GM12874 (cell line): ENCODE measurements at regions not wholly inside any gene's neighbourhood (a gene's known extent, or its start where the extent isn't known, plus 50 kb on each side); places are given as distances from the start of the nearest gene placed in this dataset.

ENCODE experiments used
- TF ChIP-seq, protein P1 (sequence below): IDR thresholded peaks from 2 replicates; pipeline ENCODE4 v1.5.1; 2011; ENCODE audit warnings: low read depth, mild to moderate bottlenecking, control low read depth, low read length, moderate library complexity; ENCODE audit not compliant: insufficient read depth

DNA sequence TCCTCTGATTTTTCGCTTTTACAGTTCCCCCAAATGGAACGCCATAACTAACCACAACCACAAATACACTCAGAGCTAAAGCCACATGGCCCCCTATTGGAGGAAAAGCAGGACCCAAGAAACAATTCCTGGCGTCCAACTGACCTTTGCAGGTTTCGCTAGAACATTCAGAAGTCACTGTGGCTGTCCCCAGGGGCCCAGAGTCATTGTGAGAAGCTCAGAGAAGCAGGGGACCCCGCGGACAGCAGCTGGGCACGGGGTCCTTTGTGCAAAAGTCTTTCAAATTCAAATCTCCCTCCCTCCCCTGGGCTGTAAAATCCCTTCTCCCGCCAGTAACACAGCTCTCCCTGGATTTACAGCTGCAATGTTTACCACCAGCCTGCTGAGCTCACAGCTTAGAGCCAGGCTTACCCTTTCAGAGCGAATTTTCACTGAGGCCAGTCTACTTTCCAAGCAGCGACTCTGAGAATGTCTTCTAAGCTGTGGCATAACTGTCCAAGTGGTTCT lies 214.8 kb downstream of the CRLF2 start:
- TF ChIP-seq, protein P1, sequence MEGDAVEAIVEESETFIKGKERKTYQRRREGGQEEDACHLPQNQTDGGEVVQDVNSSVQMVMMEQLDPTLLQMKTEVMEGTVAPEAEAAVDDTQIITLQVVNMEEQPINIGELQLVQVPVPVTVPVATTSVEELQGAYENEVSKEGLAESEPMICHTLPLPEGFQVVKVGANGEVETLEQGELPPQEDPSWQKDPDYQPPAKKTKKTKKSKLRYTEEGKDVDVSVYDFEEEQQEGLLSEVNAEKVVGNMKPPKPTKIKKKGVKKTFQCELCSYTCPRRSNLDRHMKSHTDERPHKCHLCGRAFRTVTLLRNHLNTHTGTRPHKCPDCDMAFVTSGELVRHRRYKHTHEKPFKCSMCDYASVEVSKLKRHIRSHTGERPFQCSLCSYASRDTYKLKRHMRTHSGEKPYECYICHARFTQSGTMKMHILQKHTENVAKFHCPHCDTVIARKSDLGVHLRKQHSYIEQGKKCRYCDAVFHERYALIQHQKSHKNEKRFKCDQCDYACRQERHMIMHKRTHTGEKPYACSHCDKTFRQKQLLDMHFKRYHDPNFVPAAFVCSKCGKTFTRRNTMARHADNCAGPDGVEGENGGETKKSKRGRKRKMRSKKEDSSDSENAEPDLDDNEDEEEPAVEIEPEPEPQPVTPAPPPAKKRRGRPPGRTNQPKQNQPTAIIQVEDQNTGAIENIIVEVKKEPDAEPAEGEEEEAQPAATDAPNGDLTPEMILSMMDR = 0 out of 2 replicates have a peak, but pooled peaks have one; percentile 5

DNA sequence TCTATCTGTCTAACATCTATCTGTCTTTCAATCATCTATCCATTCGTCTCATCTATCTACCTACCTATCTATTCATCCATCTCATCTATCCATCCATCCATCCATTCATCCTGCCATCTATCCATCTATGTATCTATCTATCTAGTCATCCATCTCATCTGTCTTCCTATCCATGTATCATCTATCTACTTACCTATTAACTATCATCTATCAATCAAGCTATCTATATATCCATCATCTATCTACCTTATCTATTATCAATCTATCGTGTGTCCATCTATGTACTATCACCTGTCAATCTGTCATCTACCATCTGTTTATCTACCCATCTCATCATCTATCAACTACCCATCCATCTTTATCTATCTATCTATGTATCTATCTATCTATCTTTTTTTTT lies 217.7 kb downstream of the CRLF2 start:
- TF ChIP-seq, protein P1 = no peak

DNA sequence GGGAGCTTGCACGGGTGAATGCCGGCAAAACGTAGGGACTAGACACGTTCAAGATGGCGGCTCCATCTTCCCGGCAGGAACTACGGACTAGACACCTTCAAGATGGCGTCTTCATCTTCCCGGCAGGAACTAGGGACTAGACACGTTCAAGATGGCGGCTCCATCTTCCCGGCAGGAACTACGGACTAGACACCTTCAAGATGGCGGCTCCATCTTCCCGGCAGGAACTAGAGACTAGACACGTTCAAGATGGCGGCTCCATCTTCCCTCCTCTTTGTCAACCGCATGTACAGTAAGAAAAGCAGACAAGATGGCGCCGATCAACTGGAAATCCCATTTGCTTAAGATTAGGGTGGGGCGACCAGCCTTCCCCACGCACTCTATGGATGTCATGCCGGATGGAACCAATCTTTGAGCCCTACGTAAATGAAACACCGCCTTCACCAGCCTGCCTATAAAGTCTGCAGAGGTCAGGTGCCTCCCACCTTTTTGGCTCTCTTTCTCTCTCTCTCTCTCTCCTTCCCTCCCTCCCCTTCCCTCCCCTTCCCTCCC lies 222.4 kb downstream of the CRLF2 start:
- TF ChIP-seq, protein P1 = no peak

DNA sequence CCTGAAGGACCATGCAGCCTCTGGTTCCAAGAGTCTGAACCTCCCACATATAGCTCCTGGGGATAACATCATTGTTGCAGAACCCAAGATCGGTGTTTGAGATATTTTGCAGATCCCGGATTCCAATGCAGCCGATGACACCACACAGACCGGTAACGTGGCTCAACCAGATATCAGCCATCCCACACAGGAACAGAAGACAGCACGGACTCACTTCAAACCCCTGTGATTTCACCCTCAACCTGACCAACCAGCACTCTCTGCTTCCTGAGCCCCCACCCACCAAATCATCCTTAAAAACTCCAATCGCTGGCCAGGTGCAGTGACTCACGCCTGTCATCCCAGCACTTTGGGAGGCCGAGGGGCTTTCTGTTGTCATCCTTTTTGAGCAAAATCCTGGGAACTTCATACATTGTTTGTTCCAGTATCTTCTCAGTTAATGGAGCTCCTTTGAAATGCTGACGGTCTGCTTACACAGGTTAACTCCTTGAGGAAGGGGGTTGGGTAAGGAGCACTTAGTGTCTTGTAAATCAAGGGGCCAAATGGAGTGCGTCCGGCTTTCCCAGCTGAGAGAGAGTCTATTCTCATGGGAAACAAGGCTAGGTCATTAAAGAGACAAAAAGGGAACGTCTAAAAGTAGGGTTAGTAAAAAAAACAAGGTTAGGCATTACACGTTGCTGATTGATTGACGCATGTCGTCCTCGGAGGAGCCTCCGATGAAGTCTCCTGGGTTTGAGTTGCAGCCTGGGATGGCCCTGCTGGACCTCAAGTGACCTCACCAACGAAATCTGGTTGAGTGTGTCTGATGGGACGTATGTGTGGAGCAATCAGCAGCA lies 230.4 kb downstream of the CRLF2 start:
- TF ChIP-seq, protein P1 = no peak

DNA sequence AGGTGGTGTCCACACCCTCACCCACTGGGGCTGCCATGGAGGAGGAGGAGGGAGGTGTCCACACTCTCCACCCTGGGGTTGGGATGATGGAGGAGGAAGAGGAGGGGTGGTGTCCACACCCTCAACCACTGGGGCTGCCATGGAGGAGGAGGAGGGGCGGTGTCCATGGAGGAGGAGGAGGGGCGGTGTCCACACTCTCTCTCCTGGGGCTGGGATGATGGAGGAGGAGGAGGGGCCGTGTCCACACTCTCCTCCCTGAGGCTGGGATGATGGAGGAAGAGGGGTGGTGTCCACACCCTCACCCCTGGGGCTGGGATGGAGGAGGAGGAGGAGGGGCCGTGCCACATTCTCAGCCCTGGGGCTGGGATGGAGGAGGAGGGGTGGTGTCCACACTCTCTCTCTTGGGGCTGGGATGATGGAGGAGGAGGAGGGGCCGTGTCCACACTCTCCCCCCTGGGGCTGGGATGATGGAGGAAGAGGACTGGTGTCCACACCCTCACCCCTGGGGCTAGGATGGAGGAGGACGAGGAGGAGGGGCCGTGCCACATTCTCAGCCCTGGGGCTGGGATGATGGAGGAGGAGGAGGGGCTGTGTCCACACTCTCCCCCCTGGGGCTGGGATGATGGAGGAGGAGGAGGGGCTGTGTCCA lies 231.7 kb downstream of the CRLF2 start:
- TF ChIP-seq, protein P1 = no peak

DNA sequence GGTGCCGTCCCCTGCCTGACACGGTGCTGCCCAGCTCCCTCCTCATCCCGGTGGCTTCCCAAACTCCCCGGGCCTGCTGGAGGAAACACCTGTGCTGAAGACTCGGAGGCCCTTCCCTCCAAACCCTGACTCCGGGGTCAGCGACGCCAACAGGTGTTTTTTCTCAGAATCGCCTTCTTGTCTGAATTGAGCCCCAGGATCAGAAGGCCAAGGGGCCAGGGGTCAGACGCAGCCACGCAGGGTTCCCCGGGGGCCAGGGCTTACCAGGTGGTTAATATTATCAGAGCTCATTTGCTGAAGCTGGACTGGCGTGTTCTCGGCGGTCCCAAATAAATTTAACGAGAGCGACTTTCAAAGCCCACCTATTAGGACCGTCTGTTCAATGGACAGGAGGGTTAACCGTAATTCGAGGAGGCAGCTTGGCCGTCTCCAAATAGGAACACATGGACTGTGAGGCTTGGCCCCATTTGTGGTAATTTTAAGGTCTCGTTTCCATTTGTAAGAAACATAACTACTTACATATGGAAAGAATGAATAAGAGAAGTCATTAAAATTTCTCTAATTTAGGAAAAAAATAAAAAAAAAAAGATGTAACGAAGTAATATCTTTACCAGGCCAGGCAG lies 239.3 kb downstream of the CRLF2 start:
- TF ChIP-seq, protein P1 = no peak
